ENCODE measurements at regions not wholly inside any gene's neighbourhood (a gene's known extent, or its start where the extent isn't known, plus 50 kb on each side); places are given as distances from the start of the nearest gene placed in this dataset.

- ATAC-seq (ENCODE audit: insufficient read depth, low FRiP score) = no peak
- Histone ChIP-seq H3K4me3 (no peak overlapping the region), H3K9me3 (ENCODE audit: control insufficient read depth in 4 of 4, insufficient read depth in 3 of 4, low read length in 3 of 4) (no peaks in the 10 kb centered on the region), H3K4me1 (ENCODE audit: control insufficient read depth in 5 of 5, insufficient read depth in 5 of 5, low read length in 5 of 5) (peaks cover 0 to 17% (median 14%) of the 10 kb centered on the region in 5 donors), H3K27ac (ENCODE audit: low read depth in 1 of 2, low read length in 1 of 2) (peak overlapping the region in 1 of 2 donors; percentile 23), H3K36me3 (ENCODE audit: control insufficient read depth in 4 of 4, insufficient read depth in 4 of 4, low read length in 4 of 4) (peaks cover 0 to 1% (median 0%) of the 10 kb centered on the region in 4 donors), H3K9ac (ENCODE audit: insufficient read depth in 1 of 2, low read length in 2 of 2) (no peak overlapping the region), H3K27me3 (ENCODE audit: control insufficient read depth in 3 of 3, insufficient read depth in 3 of 3, low read length in 2 of 3) (no peaks in the 10 kb centered on the region)
- no peak for TF ChIP-seq CTCF (IDR thresholded peaks at IDR 0.05; ENCODE audit: control extremely low read depth, extremely low read depth)
- whole genome bisulfite sequencing, 2 donors = 85 to 86% methylated on average over 3 of the region's 3 CpGs
- peak; percentile 41 to 71 (median 61) for DNase-seq
Observed at GRCh38 chr1:178030467-178030866, 60.6 kb upstream of the SEC16B start.

GRCh38 chr1:178031856-178032320 is 62.0 kb upstream of the RASAL2 start:
- TF ChIP-seq CTCF (IDR thresholded peaks at IDR 0.05; ENCODE audit: control extremely low read depth, extremely low read depth) = peak; percentile 71
- H3K27me3 ChIP-seq (ENCODE audit: control insufficient read depth in 3 of 3, insufficient read depth in 3 of 3, low read length in 2 of 3) = no peaks in the 10 kb centered on the region
- peak; percentile 90 to 96 (median 94) for DNase-seq
- no peak overlapping the region for H3K9ac ChIP-seq (ENCODE audit: insufficient read depth in 1 of 2, low read length in 2 of 2)
- H3K27ac ChIP-seq (ENCODE audit: low read depth in 1 of 2, low read length in 1 of 2) = no peak overlapping the region
- H3K9me3 ChIP-seq (ENCODE audit: control insufficient read depth in 4 of 4, insufficient read depth in 3 of 4, low read length in 3 of 4) = peaks cover 0 to 2% (median 0%) of the 10 kb centered on the region in 4 donors
- no peak overlapping the region for H3K4me3 ChIP-seq
- H3K4me1 ChIP-seq (ENCODE audit: control insufficient read depth in 5 of 5, insufficient read depth in 5 of 5, low read length in 5 of 5) = peaks cover 3 to 17% (median 14%) of the 10 kb centered on the region in 5 donors
- ATAC-seq (ENCODE audit: insufficient read depth, low FRiP score) = peak; percentile 92
- H3K36me3 ChIP-seq (ENCODE audit: control insufficient read depth in 4 of 4, insufficient read depth in 4 of 4, low read length in 4 of 4) = no peaks in the 10 kb centered on the region

- no peak overlapping the region for H3K4me3 ChIP-seq
- H3K9me3 ChIP-seq (ENCODE audit: control insufficient read depth in 4 of 4, insufficient read depth in 3 of 4, low read length in 3 of 4) = peaks cover 0 to 3% (median 0%) of the 10 kb centered on the region in 4 donors
- H3K9ac ChIP-seq (ENCODE audit: insufficient read depth in 1 of 2, low read length in 2 of 2) = no peak overlapping the region
- H3K27me3 ChIP-seq (ENCODE audit: control insufficient read depth in 3 of 3, insufficient read depth in 3 of 3, low read length in 2 of 3) = no peaks in the 10 kb centered on the region
- H3K36me3 ChIP-seq (ENCODE audit: control insufficient read depth in 4 of 4, insufficient read depth in 4 of 4, low read length in 4 of 4) = no peaks in the 10 kb centered on the region
- DNase-seq (peak in 1 of 3 donors; percentile 35), ATAC-seq (ENCODE audit: insufficient read depth, low FRiP score) (no peak)
- no peak for TF ChIP-seq CTCF (IDR thresholded peaks at IDR 0.05; ENCODE audit: control extremely low read depth, extremely low read depth)
- H3K4me1 ChIP-seq (ENCODE audit: control insufficient read depth in 5 of 5, insufficient read depth in 5 of 5, low read length in 5 of 5) = peaks cover 4 to 17% (median 14%) of the 10 kb centered on the region in 5 donors
- H3K27ac ChIP-seq (ENCODE audit: low read depth in 1 of 2, low read length in 1 of 2) = no peak overlapping the region
- WGBS, 2 donors = 62 to 81% methylated on average over 2 of the region's 2 CpGs
Observed at GRCh38 chr1:178033019-178033418, 60.9 kb upstream of the RASAL2 start.

- ATAC-seq (ENCODE audit: insufficient read depth, low FRiP score) = no peak
- no peaks in the 10 kb centered on the region for H3K27me3 ChIP-seq (ENCODE audit: control insufficient read depth in 3 of 3, insufficient read depth in 3 of 3, low read length in 2 of 3)
- no peak overlapping the region for H3K9ac ChIP-seq (ENCODE audit: insufficient read depth in 1 of 2, low read length in 2 of 2)
- peaks cover 4 to 23% (median 15%) of the 10 kb centered on the region in 5 donors for H3K4me1 ChIP-seq (ENCODE audit: control insufficient read depth in 5 of 5, insufficient read depth in 5 of 5, low read length in 5 of 5)
- 64 to 80% methylated on average over 2 of the region's 2 CpGs for WGBS, 2 donors
- H3K27ac ChIP-seq (ENCODE audit: low read depth in 1 of 2, low read length in 1 of 2) = no peak overlapping the region
- DNase-seq = no peak
- TF ChIP-seq CTCF (IDR thresholded peaks at IDR 0.05; ENCODE audit: control extremely low read depth, extremely low read depth) = no peak
- no peak overlapping the region for H3K4me3 ChIP-seq
- H3K9me3 ChIP-seq (ENCODE audit: control insufficient read depth in 4 of 4, insufficient read depth in 3 of 4, low read length in 3 of 4) = peaks cover 0 to 3% (median 0%) of the 10 kb centered on the region in 4 donors
- H3K36me3 ChIP-seq (ENCODE audit: control insufficient read depth in 4 of 4, insufficient read depth in 4 of 4, low read length in 4 of 4) = no peaks in the 10 kb centered on the region
Observed at GRCh38 chr1:178034676-178035075, 59.2 kb upstream of the RASAL2 start.
